Loucy (cell line): ENCODE measurements at regions not wholly inside any gene's neighbourhood (a gene's known extent, or its start where the extent isn't known, plus 50 kb on each side); places are given as distances from the start of the nearest gene placed in this dataset.

ENCODE experiments used
- EZH2phosphoT487 ChIP-seq: fragments of 200-600 bp; IDR thresholded peaks from 2 replicates; pipeline ENCODE4 v1.6.1; 2018; ENCODE audit warnings: antibody characterized with exemption, mild to moderate bottlenecking, moderate library complexity, borderline replicate concordance
- TF ChIP-seq, protein P1 (sequence below): fragments of 200-600 bp; sonication (generic); conservative IDR thresholded peaks from 2 replicates; pipeline ENCODE4 v1.5.1; 2014; ENCODE audit warnings: mild to moderate bottlenecking, antibody characterized with exemption, low read length

DNA sequence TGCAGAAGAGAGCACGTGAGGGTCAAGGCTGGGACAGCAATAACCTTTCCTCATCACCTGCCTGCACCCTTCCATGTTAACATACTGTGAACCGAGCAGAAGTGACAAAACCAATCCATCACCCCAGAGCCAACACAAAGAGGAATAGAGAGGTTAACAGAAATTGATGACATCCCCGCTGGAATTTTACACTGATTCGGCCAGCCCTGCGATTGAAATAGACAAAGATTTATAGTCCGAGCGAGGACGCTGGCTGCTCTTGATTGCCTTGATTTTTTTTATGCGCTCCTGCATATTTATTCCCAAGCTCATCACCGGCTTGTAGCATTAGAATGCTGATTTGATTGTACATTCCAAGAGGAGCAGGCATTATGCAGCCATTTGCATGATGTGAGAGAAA, 729.7 kb downstream of the BCL11B start:
- TF ChIP-seq, protein P1, sequence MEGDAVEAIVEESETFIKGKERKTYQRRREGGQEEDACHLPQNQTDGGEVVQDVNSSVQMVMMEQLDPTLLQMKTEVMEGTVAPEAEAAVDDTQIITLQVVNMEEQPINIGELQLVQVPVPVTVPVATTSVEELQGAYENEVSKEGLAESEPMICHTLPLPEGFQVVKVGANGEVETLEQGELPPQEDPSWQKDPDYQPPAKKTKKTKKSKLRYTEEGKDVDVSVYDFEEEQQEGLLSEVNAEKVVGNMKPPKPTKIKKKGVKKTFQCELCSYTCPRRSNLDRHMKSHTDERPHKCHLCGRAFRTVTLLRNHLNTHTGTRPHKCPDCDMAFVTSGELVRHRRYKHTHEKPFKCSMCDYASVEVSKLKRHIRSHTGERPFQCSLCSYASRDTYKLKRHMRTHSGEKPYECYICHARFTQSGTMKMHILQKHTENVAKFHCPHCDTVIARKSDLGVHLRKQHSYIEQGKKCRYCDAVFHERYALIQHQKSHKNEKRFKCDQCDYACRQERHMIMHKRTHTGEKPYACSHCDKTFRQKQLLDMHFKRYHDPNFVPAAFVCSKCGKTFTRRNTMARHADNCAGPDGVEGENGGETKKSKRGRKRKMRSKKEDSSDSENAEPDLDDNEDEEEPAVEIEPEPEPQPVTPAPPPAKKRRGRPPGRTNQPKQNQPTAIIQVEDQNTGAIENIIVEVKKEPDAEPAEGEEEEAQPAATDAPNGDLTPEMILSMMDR, result no peak
- no peak for TF ChIP-seq EZH2phosphoT487
